SK-MEL-5 (cell line): ENCODE measurements at regions not wholly inside any gene's neighbourhood (a gene's known extent, or its start where the extent isn't known, plus 50 kb on each side); places are given as distances from the start of the nearest gene placed in this dataset.
A peak's percentile ranks its signal among the peaks of the same experiment; 100 is the strongest.
"Not testable (repeated sequence)": the region's sequence is repeated elsewhere in the genome, so short reads cannot be mapped to it uniquely, and the experiment has no call there.

Experiments
- DNase-seq: peaks from one replicate; pipeline ENCODE4 v3.0.0-alpha.2; 2016; ENCODE audit warnings: low read depth, low spot score
- in situ Hi-C: cut with HindIII; loops from 2 replicates; pipeline ENCODE4 v1.10.0; 2016; ENCODE audit warnings: low sequenced_read_pairs, high pct_unique_total_duplicates, low pct_unique_long_range_greater_than_20kb

- in situ Hi-C loops = no loop called here
- DNase-seq = no peak
These were observed 634.3 kb upstream of the MAP3K7 start for GRCh38 chr6:91221072-91221720.

GRCh38 chr6:91213229-91213901 lies 626.5 kb upstream of the MAP3K7 start:
- DNase-seq = no peak
- in situ Hi-C loops = no loop called here

DNA sequence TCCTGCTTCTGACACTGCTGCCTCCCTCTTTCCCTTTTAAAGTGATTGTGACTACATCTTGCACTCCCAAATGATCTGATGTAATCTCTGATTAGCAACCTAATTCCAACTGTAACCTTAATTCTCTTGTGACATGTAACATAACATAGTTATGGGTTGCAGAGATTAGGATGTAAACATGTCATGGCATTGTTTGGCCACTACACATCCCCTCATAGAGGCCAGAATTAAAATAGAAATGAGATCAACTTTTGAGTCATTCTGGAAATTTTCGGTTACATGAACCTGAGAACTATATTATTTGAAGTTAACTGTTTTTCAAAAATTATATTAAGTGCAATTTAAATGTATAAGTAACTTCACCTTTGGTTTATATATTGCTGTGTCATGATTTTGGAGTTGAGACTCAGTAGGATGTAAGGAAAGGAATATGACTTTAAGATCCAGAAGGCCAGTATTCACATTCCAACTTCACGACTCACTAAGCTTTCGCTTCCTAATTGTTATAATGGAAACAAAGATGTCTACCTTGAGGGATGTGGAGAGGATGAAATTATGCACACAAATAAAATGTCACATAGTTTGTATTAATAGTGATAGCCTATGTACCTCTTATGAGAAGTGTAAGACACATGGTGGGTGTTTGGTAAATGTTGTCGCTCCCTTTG lies 611.9 kb upstream of the MAP3K7 start:
- in situ Hi-C loops = no loop called here
- no peak for DNase-seq

DNA sequence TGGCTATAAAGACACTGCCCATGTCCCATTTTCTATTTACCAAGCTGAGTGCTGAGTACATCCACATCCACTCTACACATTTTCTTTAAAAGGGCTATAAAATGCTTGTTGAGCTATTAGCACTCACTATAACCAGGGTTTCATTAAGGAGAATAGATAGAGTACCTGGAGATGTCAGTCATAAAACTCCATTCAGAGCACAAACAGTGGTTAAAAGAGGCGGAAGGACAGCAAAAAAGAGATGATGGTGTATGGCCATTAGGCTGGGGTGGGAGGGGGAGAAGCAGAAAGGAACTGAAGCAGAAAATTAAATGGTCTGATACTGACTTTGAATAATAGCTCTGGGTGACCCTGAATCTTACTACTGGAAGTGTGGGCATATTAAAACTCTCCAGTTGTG lies 609.9 kb upstream of the MAP3K7 start:
- in situ Hi-C loops = no loop called here
- no peak for DNase-seq

GRCh38 chr6:91193446-91193845 lies 606.6 kb upstream of the MAP3K7 start:
- no peak for DNase-seq
- in situ Hi-C loops = no loop called here

DNA sequence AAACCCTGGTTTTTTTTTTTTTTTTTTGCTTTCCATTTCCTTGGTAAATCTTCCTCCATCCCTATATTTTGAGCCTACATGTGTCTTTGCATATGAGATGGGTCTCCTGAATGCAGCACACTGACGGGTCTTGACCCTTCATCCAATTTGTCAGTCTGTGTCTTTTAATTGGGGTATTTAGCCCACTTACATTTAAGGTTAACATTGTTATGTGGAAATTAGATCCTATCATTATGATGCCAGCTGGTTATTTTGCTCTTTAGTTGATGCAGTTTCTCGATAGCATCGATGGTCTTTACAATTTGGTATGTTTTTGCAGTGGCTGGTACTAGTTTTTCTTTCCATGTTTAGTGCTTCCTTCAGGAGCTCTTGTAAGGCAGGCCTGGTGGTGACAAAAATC lies 603.2 kb upstream of the MAP3K7 start:
- DNase-seq, in situ Hi-C loops: not testable (repeated sequence)

DNA sequence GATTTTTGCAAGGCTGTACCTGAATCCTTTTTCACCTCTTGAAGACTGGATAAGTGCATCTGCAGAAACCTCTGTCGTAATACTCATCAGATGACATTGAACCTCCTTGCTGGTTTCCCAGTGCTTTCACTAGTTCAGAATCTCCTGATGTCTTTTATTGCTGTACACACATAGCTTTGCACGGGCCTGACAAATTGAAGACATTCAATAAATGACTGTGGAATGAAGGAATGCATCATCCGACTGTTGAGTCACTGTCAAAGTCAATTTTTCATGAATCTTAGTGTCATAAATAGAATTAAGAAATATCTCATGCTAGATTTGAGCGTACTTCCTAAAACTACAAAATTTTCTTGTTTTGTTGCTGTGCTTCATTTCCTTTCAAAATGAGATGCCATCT lies 598.2 kb upstream of the MAP3K7 start:
- in situ Hi-C loops = no loop called here
- no peak for DNase-seq

DNA sequence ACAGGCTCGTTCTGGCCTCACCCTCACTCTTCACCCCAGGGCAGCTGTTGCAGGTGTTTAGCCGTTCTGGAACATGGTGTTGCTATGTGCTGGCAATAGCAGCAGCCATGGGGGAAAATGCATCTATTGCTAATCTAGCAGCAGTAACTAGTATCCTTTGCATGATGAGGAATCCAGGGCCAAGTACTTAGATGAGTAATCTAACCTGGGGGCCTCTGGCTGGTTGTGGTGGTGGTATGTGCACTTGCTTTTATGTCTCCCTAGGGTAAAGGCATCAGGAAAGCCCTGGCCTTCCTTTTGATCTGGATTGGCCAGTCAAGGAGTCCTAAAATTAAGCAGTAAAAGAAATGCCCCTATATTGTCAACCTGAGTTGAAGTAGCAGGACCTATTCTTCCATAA lies 594.5 kb upstream of the MAP3K7 start:
- DNase-seq = no peak
- in situ Hi-C loops = no loop called here

DNA sequence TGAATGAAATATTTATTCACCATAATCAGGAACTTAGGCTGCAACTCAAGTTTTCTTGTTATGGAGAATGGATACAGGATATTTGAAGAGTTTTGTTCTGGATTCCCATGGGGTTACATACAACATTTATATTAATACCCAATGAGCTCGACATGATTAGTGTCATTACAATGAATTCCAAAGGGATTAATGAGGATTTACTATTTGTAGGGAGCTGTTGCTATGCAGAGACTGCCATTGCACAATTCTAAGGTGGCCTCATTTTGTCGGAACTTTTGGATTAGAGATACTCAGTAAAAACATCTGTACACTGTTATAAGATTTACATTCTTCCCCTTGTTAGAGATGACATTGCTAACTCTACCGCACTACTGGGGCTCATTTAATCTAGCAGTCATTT lies 586.8 kb upstream of the MAP3K7 start:
- in situ Hi-C loops = no loop called here

DNA sequence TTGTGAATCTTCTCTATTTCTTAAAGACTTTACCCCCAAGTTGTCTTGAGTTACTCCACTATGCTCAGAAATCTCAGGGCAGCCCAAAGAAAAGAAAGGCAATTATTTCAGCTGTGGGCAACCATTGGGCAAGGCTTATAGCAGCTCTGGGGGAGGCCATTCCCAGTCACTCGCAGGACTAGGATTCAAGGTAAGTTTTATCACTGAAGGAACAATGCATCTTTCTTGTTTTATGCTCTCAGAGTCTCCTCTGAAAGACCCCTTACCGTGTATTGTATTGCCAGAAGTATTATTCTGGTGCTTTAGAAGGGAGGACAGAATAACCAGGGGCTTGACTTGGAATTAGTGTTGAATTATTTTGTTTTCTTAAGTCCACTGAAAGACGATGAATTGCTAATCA lies 586.3 kb upstream of the MAP3K7 start:
- in situ Hi-C loops = no loop called here

More for the DNA sequence above, 586.8 kb upstream of the MAP3K7 start:
- no peak for DNase-seq

GRCh38 chr6:91171754-91172462 lies 585.0 kb upstream of the MAP3K7 start:
- DNase-seq = no peak
- in situ Hi-C loops = no loop called here

More for the DNA sequence above, 586.3 kb upstream of the MAP3K7 start:
- DNase-seq = no peak

DNA sequence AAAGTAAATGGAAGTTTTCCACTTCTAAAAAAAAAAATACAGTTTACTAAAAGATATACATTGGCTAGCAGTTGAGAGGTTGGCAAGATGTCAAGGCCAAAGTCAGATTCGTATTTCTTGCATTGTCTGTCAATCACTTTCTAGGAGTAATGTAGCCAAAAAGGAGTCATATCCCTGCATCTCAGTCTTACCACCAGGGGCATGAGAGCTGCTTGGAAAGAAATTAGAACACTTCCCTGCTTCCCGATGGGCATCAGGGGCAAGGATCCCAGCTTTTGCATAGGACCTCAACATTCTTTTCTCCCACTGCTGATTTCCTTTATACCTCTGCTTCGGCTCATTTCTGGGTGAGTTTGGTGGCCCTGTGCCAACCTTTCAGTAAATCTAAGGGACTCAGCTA lies 581.0 kb upstream of the MAP3K7 start:
- in situ Hi-C loops = no loop called here
- peak; percentile 46 for DNase-seq

- no peak for DNase-seq
- in situ Hi-C loops = no loop called here
These were observed 579.6 kb upstream of the MAP3K7 start for GRCh38 chr6:91166271-91167046.

- in situ Hi-C loops = no loop called here
- DNase-seq = no peak
These were observed 577.2 kb upstream of the MAP3K7 start for GRCh38 chr6:91164105-91164504.

- DNase-seq = no peak
- in situ Hi-C loops = no loop called here
These were observed 574.4 kb upstream of the MAP3K7 start for GRCh38 chr6:91161246-91161645.

DNA sequence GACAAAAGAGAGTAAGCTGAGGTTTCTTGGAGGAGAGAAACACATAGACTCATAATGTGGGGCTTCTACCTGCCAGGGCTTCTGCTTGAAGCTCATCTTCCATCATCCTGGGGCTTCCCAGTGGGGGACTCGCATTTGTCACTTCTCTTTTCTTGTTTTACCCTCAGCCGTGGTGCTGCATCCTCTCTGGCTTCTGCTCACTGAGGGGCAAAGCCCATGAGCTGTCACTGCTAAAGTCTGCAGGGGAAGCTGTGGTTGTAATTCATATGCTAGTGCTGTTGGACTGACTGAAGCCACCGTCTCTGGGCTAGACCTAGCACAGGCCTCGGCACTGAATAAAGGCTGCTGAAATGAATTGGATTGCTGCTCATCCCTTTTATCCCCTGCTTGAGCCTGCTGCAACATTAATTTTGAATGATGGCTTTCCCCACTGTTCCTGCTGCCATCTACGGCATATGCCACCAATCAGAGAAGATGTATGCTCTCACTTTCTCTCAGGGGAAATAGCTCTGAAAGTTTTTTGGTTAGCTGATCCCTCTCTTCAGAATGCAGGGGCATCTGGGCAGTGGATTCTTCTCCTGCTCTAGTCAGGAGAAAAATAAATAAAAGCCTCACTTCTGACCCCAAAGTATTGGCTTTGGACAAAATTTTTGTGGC lies 568.4 kb upstream of the MAP3K7 start:
- DNase-seq = no peak
- in situ Hi-C loops = no loop called here

DNA sequence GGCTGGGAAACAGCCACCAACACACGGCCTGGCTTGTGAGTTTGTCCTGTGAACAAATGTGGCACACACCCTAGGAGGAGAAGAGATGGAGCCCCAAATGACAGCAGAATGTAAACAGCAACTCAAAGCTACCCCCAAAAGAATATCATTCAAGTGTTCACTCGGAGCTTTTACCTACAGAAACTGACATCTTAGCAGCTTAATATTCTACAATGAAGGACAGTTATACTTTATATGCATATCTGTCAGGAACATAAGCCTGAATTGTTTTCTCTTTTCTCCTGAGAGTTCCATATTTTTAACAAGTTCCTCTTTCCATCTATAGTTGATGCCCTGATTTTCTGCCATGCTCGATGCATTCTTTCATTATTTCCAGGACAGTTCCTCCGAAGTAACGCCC lies 566.0 kb upstream of the MAP3K7 start:
- no peak for DNase-seq
- in situ Hi-C loops = no loop called here
